Dedifferentiated amniotic fluid mesenchymal stem cell (primary cell): ENCODE measurements at regions not wholly inside any gene's neighbourhood (a gene's known extent, or its start where the extent isn't known, plus 50 kb on each side); places are given as distances from the start of the nearest gene placed in this dataset.

Source experiments
- DNase-seq: peaks from one replicate; pipeline ENCODE4 v3.0.0-alpha.2; 2016; ENCODE audit errors: extremely low spot score

DNA sequence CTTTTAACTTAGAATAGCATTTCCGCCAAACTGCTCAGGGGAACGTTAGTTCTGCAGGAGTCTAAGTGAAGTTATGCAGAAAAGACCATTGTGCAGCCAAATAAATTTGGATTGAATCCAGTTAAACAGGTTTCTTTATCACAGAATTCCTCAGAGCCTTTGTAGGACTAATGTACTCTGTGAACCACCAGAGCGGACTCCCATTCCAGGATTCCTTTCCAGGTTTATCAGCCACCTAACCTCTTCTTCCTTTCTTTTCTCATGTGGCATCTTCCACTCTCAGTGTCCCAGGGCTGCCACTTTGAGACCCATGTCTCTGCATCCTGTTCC is 350.4 kb downstream of the TSN start:
- no peak for DNase-seq

DNA sequence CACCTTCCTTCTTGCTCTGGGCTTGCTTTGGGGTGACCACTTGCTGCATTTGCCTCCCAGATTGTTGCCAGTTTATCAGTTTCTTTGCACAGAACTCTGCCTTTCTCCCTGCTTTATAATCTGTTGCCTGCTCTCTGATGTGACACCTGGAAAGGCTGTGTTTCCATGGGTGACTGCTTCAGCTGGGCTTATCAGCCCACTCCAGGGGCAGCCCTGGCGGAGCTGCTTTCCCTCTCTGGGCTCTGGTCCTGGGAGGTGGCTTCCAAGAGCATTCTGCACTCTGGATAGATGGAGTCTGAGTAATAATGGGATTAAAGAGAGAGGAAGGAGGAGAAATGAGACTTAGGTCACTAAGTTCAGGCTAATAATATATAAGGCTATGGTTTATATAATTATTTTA is 352.7 kb downstream of the TSN start:
- no peak for DNase-seq

DNA sequence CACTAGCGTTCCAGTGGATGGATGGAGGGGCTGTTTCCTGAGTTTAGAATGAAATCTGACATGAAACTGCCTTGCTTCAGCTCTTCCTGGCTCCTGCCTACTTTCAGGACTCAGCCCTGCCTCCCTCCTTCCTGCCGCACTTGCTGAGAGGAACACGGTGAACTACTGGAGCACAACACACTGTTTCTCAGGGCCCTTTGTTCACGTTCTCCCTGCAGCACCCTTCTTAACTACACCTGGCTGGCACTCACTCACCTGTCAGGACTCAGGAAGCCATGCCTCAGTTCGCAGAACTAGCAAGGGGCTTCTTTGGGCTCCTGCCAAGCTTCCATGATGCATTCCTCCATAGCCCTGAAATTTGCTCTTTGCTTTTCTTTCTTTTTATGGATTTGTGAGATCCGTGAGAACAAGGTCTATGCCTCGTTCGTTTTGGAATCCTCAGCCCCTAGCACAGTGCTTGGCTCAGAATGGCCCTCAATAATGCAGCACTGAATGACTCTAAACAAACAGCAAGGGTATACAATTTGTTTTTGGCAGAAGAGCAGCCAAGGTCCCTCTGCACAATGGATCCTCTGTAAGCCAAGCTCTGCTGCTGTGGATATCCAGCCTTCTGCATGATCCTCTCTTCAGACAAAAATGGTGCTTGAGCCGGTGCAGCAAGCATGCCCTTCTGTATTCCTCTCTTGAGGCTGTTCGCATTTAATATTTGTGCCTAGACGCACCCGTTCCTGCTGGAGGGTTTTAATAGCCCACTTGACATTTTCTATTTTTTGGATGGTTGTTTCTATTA is 357.0 kb downstream of the TSN start:
- DNase-seq, result no peak

DNA sequence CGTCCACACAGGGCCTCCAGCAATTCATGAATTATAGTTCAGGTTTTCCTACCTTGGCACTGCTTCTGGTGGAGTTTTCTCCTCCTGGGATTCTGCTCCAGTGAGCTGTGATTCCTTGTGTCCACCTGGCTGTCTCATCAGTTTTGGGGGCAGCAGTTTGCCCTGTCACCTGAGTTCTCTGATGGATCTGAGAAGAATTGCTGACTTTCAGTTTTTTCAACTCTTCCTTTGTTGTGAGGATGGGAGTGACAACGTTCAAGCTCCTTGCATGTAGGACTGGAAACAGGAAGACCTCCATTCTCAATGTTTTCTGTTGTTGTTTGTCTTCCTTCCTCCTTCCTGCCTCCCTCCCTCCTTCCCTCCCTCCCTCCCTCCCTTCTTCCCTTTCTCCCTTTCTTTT is 359.0 kb downstream of the TSN start:
- DNase-seq, result no peak

DNA sequence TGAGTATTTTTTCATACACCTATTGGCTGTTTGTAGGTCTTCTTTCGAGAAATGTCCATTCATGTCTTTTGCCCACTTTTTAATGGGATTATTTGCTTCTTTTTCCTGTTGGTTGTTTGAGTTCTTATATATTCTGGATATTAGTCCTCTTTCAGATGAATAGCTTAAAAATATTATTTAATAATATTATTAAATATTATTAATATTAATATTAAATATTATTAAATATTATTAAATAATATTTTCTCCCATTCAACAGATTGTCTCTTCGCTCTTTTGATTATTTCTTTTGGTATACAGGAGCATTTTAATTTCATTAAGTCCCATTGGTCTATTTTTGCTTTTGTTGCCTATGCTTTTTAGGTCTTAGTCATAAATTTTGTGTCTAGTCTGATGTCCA is 361.9 kb downstream of the TSN start:
- DNase-seq, result no peak

DNA sequence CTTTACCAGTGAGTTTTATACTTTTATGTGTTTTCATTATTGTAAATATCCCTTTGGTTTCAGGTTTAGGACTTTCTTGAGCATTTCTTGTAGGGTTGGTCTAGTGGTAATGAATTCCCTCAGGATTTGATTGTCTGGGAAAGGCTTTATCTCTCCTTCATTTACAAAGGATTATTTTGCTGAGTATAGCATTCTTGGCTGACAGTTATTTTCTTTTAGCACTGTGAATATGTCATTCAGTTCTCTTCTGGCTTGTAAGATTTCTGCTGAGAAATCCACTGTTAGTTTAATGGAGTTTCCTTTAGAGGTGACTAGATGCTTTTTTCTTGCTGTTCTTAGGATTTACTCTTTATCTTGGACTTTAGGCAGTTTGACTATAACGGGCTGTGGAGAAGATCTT is 373.9 kb downstream of the TSN start:
- no peak for DNase-seq

DNA sequence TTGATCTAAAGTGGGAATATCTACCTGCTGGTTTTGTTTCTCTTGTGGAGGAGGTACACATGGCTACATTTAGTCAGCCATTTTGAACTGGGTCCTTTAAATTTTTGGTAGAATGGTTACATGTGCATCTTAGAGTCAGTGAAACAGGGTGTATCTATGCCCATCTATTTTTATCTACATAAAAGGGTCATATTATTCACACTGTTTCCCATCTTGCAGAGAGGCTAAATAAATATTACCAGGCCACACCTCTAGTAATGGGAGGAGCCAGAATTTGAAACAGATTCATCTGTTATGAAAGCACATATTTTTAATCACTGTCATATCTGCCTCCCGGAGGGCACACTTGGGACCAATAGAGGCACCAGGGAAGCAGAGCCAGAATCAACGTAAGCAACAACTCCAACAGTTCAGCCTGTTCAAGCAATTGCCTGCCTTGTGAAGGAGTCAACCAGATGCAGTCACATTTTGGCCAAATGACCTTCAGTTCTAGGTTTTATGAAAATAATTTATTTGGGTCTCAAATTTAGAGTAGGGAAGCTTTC is 376.8 kb downstream of the TSN start:
- no peak for DNase-seq

DNA sequence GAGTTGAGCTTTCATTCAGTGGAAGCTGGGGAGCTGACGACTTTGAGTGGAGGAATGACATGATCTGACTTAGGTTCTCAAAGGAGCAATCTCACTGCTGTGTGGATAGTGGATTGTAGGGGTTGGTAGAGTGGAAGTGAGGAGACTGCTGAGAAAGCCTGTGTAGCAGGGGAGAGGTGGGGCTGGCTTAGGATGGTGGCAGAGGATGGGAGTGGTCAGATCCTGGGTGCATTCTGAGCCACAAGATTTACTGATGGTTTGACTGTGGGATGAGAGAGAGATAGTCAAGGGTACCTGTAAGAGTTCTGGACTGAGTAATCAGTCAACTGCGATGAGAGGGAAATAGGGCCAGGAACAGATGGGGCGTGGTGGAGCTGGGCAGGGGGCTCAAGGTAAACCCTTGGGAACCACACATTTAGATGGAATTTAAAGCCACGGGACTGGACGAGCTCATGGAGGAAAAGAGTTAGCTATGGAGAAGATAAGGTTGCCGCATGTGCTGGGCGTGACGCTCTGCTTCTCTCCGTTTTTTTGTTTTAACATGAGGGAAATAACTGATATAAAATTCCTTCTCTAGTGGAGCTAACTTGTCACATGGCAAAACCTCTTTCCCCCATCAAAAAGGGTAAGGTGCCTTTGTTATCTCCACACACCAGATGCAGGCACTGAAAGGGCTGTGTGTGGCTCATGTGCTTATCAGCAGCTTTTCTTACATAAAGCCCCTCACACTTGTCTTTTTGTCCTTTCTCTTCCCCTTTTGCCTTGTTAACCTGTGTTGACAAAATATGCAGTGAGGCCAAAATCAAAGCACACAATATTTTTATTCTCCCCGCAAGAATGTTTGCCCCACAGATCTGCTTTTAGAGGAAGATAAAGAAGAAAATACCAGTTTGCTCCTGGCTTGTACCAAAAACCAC is 379.8 kb downstream of the TSN start:
- no peak for DNase-seq

DNA sequence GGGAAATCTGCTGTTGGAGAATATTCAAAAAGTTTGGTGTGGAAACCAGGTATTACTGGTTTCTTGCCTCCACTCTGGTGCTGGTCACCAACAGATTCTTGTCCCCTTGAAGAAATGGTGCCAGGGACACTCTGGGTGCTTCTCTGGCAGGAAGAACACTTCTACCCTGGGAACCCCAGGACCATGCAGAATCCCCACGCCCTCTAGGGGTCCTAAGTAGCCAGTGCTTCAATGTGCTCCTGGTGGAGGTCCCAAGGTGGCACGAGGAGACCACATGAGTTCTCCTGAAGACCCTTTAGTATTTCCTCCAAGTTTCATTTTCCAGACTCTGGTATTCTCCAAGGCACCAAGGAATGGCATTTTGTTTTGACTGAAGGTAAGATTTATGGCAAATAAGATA is 380.6 kb downstream of the TSN start:
- DNase-seq, result no peak

DNA sequence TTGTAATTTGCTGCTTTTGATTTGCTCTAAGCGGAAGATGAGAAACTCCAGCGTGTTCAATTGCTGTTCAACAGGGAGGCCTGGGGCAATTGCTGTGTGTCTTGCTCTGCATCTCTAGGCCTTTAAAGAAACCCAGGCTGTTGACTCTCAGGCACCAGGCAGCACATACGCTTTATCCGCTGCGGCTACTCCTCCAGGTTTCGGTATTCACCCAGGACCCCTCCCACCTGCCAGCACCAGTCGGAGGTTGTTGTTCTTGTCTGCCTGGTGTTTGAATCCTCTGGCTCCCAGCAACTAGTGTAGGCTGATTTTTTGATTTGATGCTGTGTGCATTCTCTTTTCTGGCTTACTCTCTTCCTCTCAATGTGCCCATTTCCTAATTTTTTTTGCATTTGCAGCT is 383.1 kb downstream of the TSN start:
- DNase-seq, result no peak

DNA sequence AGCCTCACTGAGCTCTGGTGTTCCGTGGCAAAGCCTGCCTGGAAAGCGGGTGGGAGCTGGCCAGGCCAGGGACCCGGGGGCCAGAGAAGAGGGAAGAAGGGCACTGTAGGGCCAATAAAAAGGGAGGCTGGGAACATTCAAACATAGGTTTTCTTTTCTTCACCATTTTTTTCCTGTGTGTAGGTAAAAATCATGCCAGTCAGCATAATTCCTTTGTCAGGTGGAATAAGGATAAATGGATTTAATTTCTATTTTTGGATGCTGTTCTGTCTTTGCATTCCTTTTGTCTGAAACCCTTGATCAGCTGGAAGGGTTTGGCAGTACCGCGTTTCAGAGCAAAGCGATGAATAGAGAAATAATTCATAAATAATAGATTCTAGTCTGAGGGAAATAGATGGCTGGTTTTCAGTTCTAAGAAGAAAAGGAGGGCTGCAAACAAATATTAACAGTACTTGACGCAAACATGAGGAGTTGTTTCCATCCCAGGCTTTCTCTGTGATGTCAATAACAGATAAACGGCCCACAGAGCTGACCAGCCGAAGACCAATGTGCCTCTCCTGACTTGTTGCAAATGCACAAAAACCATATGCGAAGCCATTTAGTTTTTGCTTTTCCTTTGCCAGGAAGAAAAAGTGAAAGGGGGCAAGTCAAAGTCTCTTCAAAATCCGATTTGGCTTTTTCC is 384.4 kb downstream of the TSN start:
- DNase-seq, result no peak

DNA sequence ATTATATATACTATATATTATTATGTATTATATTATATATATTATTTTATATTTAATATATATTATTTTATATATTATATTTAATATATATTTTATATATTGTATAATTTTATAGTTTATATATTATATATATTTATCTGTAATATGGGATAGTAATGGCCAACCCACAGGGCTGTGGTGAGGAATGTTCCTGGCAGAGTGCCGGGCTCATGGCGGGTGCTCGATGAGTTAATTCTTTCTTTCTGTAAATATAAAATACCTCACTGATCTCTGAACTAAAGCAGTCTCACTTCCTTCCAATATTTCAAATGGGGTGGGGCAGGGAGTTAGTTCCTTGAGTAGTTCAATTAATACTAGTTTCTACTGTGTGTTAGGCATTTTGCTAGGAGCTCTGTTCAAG is 389.4 kb downstream of the TSN start:
- no peak for DNase-seq

DNA sequence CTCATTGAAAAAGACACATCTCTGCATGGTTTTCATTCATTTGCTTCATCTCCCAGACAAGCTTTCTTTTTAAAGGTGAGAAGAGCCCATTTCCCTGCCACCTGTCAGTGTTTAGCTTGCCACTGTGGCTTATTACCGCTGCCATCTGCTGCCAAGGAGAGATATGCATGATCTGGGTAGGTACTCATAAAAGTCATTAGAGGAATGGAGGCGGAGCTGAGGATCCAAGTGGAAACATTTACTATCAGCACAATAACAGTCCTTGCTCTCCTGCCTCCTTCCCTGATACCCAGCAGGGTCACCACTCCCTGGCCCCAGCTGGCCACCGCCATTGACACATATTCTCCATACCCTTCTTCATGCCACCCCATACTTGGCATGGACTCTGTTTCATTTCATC is 390.4 kb downstream of the TSN start:
- no peak for DNase-seq

DNA sequence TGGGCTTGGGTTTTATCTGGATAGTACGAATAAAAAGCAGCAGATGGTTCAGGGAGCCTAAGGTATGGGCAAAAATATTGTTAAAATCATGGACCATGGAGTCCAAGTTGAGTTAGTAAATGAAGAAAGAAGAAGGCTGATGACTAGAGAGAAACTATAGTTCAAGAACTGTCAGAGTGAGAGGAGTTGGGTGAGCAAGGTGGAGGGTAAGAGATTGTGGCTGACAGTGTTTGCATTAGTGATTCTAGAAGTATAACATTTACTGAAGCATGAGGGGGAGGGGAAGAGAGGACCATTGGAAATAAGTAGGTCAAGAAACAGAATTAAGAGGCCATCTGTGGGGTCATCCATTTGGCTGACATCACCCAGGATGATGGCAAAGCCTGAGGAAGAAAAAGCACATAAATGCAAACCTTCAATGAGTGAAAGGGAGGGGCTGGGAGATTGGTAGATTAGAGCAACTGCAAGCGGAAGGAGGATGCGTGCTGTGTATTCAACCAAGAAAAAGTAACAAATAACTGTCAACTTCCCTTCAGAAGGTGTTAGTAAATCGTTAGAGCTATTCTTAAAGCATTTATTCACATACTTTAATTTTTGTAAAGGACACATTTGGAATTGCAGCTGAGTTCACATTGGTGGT is 392.8 kb downstream of the TSN start:
- no peak for DNase-seq

DNA sequence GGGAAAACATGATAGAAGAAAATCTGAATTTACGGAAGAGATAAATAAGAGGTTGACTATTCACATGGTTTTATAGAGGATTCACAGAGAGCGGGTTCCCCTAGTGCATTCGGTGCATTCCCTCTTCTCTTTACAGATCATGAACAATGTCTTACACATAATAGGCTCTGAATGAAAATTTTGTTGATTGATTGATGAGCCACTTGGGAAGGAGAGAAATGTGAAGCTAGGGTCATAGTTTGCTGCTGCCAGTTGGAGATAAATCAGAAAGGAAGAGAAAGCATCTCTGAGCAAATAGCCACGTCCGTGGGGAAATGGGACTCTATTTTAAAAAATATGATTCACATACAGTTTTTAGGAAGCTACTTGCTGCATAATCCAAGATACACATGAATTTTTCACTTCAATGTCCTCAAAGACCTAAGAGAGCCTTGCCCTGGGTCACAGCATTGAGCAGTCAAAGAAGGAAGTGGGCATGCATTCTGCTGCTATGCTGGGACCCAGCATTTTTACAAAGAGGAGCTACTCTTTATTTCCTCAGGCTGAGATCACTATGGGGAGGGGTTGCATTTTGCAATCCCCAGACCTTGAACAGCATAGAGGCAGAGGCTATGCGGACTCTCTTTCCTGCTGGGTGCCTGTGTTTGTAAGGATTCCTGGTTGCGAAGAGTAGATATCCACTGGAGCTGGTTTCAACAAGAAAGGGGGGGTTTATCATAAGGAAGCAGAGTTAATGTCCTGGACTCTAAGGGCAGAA is 395.3 kb downstream of the TSN start:
- DNase-seq, result no peak

DNA sequence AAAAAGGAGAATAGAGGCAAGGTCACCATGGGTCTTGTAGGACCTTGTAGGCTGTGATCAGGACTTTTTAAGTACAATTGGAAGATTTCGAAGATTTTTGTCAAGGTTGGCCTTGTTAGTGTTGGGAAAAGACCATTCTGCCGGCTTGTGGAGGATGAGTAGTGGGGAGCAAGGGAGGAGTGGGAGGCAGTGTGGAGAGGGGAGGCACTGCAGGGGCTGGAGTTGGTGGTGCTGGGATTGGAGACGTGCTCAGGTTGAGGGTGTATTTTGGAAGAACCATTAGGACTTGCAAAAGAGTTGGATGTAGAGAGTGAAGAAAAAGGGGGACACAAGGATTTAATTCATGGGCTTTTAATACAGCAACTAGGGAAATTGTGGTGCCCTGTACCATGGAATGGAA is 397.1 kb downstream of the TSN start:
- no peak for DNase-seq

DNA sequence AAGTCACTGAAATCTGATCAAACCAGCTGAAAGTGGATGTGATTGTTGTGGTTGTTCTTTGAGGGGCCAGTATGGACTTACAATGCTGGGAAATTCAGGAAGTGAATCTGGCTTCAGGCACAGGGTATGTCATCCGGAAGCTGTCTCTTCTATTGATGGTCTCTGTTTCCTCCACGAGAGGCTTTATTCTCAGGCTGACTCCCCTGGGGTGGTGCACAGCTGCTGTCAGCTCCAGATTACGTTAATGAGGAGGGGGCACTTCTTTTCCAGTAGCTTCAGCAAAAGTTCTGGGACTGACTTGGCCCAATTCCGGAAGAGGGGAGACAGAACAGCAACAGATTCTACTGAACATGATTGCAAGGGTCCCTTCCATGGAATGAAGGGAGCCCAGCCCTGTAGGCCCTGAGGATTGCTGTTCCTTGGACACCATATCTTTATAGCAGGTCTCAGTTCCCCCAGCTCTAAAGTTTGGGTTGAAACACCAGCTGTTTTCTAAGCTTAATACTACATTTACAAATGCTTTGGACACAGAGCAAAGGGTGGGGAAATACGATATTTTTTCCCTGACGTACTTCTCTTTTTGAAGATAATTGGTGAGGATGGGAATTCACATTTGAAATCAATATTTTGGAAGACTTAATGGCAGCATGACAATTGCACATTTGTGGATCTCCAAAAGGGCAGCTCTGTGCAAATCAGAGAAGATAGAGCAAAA is 400.9 kb downstream of the TSN start:
- DNase-seq, result no peak

DNA sequence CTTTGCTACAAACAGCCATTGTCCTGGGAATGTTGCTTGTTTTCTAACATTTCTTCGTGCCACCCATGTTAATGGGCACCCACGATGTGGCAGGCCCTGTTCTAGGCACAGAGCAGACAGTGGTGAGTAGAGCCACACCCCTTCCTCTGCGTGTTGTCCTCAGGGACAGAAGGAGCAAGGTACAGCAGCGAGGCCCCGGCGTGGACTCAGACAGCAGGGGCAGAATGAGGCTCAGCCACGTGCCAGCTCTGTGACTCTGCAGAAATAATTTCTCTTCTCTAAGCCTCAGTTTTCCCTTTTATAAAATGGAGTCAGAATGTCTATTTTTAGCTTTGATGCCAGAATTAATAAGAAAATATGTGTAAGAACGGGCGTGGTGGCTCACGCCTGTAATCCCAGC is 401.7 kb downstream of the TSN start:
- DNase-seq, result no peak

DNA sequence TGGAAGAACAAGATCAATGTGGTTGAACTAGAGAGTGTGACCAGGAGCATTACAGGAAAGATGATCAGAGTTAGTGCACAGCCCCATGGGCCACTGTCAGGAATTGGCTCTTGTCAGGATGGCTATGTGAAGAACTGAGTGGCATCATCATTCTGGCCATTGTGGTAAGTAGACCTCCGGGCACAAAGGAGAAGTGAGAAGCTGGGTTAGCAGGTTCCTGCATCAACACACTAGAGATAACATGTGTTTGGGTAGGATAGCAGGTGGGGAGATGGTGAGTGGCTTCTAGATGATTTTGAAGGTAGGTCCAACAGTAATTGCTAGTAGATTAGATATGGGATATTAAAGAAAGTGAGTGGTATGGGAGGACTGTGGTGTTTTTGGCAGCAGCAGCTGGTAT is 408.2 kb downstream of the TSN start:
- no peak for DNase-seq

DNA sequence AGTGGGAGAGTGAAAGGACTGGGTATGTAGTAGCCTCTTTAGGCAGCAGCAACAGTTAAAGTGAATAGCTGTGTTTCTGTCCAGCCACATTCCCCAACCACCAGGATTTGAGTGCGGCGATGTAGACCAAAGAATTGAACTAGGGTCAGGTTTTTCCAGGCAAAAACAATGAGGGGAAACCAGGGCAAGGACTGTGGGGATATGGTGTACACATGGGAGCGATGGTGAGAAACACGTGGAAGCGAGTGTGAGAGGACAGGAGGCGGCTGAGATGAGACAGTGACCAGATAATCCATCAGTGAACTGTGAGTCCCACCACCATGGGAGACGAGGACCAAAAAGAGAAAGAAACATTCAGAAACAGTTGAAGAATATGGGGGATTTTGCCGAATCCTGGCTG is 409.5 kb downstream of the TSN start:
- DNase-seq, result no peak

DNA sequence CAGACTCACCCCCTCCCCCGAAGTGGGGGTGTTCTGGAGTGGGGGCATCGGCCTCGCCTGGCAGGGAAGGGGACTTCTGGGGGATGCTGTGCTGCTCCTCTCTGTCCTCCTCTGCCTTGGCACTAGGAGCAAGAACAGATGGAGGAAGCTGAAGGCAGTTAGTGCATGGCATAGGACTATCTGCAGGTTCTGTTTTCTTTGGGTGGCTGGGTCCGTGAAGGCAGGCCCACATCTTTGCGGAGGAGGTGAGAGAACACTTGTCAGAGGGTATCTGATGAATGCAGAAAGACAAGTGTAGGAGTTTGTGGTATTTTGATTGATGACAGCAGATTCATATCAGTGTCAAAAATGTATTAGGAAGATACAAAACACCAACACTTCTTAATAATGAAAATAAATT is 411.4 kb downstream of the TSN start:
- no peak for DNase-seq
